GM21515 (cell line): ENCODE measurements at regions not wholly inside any gene's neighbourhood (a gene's known extent, or its start where the extent isn't known, plus 50 kb on each side); places are given as distances from the start of the nearest gene placed in this dataset.
"Not testable (repeated sequence)": the region's sequence is repeated elsewhere in the genome, so short reads cannot be mapped to it uniquely, and the experiment has no call there.

Source experiments
- ATAC-seq: cut with Tn5 transposase; IDR thresholded peaks from one replicate; pipeline ENCODE4 v1.9.1; 2021; ENCODE audit not compliant: unreplicated experiment

- not testable (repeated sequence) for ATAC-seq
Observed at GRCh38 chr10:15921423-15921945, 61.2 kb upstream of the MINDY3 start.

DNA sequence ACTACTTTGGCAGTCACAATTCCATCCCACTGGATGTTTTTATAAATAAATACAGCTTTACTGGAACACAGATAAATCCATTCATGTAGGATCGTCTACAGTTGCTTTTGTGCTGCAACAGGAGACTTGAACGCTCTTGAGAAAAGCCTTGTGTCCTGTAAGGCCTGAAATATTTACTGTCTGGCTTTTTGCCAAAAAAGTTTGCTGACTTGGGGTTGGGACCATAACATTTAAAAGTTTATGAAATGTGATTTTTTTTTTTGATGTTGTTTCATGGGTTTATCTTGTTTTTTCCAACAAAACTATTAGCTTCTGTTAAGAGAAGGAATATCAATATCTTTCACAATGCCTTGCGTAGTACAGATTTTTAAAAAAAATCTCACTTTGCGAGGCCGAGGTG, 71.1 kb upstream of the MINDY3 start:
- ATAC-seq, result no peak

GRCh38 chr10:15939543-15939942, 79.2 kb upstream of the MINDY3 start:
- not testable (repeated sequence) for ATAC-seq

DNA sequence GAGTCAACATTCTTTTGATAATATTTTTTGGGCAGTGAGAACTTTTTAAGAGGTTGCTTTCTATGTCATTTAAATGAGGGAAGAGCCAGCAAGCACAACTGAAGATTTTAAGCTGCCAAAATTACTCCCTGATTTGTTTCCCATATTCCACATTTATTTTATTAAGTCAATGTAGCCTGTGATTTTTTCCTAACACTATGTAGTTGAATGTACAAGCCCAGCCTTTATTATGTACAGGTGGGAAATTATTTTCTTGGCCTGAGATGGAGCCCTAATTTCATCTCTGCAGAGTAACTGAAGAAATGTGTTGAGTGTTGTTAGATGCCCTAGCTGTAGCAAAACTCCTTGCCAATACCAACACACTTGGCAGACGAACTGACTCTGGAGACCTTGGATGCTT, 83.1 kb upstream of the MINDY3 start:
- no peak for ATAC-seq

GRCh38 chr10:15954188-15954587, 93.9 kb upstream of the MINDY3 start:
- no peak for ATAC-seq

GRCh38 chr10:15960277-15960676, 100.0 kb upstream of the MINDY3 start:
- ATAC-seq, result no peak

- not testable (repeated sequence) for ATAC-seq
Observed at GRCh38 chr10:15972736-15973135, 112.4 kb upstream of the MINDY3 start.

DNA sequence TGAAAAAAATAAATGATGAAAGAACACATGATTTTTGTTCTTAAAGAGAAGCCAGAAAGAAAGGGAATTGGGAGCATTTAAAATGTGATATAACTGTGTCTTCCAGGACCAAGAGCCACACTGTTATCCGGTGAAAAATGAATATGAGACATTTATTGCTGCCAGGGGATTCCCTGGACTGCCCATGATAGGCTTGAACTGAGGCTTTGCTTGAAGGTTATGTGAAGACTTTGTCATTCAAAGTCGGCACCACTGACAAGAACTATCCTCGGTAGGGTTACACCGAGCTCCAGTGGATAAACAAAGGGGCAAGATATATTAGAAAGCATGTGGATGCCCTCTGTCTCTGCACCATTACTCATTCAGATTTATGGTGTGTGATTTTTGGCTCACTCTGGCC, 125.4 kb upstream of the MINDY3 start:
- no peak for ATAC-seq

DNA sequence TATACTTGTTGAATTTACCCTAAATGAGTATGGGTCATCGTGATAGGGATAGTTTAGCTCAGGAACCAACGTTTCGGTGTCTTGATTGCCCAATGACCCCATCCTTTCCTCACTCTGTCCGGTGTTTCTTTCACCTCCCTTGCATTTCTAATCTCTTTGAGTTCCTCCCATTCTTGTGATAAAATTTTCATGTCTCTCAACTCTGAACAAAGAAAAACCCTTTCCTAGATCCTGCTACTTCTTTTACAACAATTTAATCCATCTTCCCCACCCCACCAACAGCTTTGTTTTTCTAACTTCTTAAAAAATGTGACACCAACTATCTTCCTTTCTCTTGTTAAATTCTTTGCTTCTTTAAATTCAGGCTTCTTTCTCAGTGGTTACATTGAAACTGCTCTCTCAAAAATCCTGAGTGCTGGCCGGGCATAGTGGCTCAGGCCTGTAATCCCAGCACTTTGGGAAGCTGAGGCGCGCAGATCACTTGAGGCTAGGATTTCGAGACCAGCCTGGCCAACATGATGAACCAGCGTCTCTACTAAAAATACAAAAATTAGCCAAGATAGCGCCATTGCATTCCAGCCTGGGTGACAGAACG, 130.3 kb upstream of the MINDY3 start:
- no peak for ATAC-seq

GRCh38 chr10:15997313-15997712, 137.0 kb upstream of the MINDY3 start:
- no peak for ATAC-seq

- no peak for ATAC-seq
Observed at GRCh38 chr10:16001581-16001980, 141.3 kb upstream of the MINDY3 start.

- ATAC-seq, result no peak
Observed at GRCh38 chr10:16009785-16010184, 149.5 kb upstream of the MINDY3 start.

GRCh38 chr10:16011548-16011947, 151.2 kb upstream of the MINDY3 start:
- no peak for ATAC-seq

GRCh38 chr10:16014469-16014868, 154.2 kb upstream of the MINDY3 start:
- no peak for ATAC-seq

GRCh38 chr10:16016688-16017087, 156.4 kb upstream of the MINDY3 start:
- no peak for ATAC-seq

DNA sequence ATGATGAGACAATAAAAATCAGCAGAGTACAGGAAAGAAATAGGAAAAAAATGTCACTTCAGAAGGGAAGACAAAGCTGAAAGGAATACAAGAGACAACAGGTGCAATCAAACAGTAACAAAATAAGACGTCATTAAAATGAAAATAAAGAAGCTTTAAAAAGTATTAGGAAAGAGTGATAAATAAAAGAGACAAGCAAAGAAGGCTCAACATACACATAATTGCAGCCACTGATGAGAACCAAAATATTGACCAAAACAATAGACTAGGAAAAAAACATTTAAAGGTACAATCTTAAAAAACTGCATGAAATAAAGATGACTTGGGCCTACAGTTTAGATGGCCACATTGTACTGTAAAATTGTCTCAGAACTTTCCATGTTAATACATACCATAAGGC, 160.5 kb upstream of the MINDY3 start:
- no peak for ATAC-seq

GRCh38 chr10:16026832-16027231, 166.5 kb upstream of the MINDY3 start:
- ATAC-seq, result not testable (repeated sequence)

DNA sequence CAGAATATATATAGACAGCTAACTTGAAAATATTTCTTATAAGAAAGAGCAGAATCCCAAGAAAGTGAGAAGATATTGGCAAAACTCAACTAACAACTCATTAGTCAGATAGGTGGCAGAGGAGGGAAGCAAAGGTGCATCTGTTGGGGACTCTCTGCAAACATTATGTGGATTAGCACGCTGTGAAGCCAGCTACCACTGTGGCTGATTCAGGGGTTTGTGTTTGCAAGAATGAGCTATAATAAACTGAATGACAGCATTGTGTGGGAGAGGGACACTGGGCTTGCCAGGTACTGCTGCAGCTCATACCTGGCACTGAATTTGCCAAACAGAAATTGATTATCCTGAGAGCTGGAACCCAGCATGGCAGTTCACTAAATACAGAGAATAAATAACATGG, 170.3 kb upstream of the MINDY3 start:
- ATAC-seq, result no peak

DNA sequence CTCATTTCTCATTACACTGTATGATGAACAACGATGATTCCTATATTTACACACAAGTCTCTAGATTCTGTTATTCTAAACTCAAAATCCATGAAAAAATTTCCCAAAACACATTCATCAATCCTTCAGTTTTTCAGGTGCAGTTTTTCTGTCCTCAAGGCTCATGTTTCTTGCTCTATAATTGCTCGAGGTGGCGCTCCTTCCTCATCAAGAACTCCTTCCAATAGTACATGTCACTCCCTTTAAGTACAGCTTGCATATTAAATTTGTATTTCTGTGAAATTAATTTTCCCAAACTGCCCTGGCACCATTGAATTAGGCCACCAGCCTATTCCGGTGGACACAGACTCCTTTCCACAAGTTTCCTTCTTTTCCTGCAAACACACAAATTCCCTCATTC, 188.7 kb upstream of the MINDY3 start:
- ATAC-seq, result no peak

GRCh38 chr10:16049782-16050181, 189.5 kb upstream of the MINDY3 start:
- no peak for ATAC-seq

DNA sequence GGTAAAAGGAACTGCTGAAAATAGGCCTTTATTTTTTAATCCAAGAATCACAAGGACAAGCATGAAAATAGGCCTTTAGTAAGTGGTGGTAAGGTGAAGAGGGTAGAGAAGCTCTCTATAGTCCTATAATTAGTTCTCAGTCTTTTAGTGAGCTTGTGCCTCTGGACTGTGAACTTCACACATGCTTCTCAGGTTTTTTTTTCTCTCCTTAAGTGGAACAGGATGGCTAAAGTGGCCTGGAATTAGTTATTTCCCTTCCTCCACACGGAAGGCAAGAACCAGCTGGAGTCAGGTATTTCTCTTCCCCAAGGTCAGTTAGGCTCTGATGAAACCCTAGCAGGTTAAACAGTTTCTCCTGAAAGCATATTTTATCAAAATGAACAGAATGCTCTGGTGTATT, 203.0 kb upstream of the MINDY3 start:
- no peak for ATAC-seq

DNA sequence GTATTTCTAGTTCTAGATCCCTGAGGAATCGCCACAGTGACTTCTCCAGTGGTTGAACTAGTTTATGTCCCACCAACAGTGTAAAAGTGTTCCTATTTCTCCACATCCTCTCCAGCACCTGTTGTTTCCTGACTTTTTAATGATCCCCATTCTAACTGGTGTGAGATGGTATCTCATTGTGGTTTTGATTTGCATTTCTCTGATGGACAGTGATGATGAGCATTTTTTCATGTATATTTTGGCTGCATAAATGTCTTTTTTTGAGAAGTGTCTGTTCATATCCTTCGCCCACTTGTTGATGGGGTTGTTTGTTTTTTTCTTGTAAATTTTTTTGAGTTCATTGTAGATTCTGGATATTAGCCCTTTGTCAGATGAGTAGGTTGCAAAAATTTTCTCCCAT, 223.2 kb upstream of the MINDY3 start:
- ATAC-seq, result not testable (repeated sequence)

GRCh38 chr10:16105082-16105481, 244.8 kb upstream of the MINDY3 start:
- no peak for ATAC-seq
